Peyer's patch (tissue), 4 donors: ENCODE measurements at regions not wholly inside any gene's neighbourhood (a gene's known extent, or its start where the extent isn't known, plus 50 kb on each side); places are given as distances from the start of the nearest gene placed in this dataset.
"Not testable (repeated sequence)": the region's sequence is repeated elsewhere in the genome, so short reads cannot be mapped to it uniquely, and the experiment has no call there.

ENCODE experiments used
- DNase-seq, 3 donors: peaks; one replicate each; pipeline ENCODE4 v3.0.0-alpha.2; 2017 to 2019
- H3K27ac ChIP-seq, 4 donors: fragments of 200-600 bp; sonication (generic); one replicate each; pipeline ENCODE4 v1.5.1; 2016 to 2019
- H3K27me3 ChIP-seq, 2 donors: fragments of 200-600 bp; sonication (generic); one replicate each; pipeline ENCODE4 v1.5.1; 2019
- H3K36me3 ChIP-seq, 3 donors: fragments of 200-600 bp; sonication (generic); one replicate each; pipeline ENCODE4 v1.5.1; 2016 to 2019
- H3K4me1 ChIP-seq, 4 donors: fragments of 200-600 bp; sonication (generic); one replicate each; pipeline ENCODE4 v1.5.1; 2016 to 2019
- H3K4me3 ChIP-seq, 4 donors: fragments of 200-600 bp; sonication (generic); 1 replicate in 3 of 4; 2 replicates in 1 of 4; pipeline ENCODE4 v1.5.1; 2016 to 2019; ENCODE audit warnings: mild to moderate bottlenecking in 1 of 4
- H3K9me3 ChIP-seq, 4 donors: fragments of 200-600 bp; sonication (generic); one replicate each; pipeline ENCODE4 v1.5.1; 2016 to 2019; ENCODE audit warnings: mild to moderate bottlenecking in 1 of 4
- POLR2A ChIP-seq, 2 donors: fragments of 450-650 bp; IDR thresholded peaks; one replicate each; pipeline ENCODE4 v1.5.1; 2017; ENCODE audit warnings: antibody characterized with exemption in 2 of 2, mild to moderate bottlenecking in 2 of 2, moderate library complexity in 2 of 2
- TF ChIP-seq, protein P1 (sequence below), 6 experiments: fragments of 450-650 bp in 4 of 6; fragments of 200-600 bp in 2 of 6; sonication (generic) in 1 of 6; IDR thresholded peaks; one replicate each; pipeline ENCODE4 v1.5.1; 2017 to 2019; ENCODE audit warnings: antibody characterized with exemption in 6 of 6, mild to moderate bottlenecking in 3 of 6, moderate library complexity in 1 of 6

DNA sequence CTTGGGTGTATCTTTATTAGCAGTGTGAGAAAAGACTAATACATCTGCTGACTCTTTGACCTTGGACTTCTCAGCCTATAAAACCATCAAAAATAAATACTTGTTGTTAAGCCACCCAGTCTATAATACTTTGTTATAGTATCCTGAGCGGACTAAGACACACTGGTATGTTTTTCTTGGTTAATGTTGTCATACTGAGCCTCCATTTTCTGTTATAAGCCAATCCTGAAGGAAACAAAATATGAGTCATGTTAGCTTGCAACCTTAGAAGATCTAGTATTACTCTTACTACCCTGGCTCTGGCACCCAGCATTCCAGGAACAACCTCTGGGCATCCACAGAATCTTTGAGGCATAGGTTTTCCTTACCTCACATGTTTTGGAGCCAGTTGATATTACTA is 307.2 kb downstream of the FRK start:
- Histone ChIP-seq H3K4me3 (no peak overlapping the region), H3K4me1 (no peaks in the 10 kb centered on the region), H3K36me3 (no peaks in the 10 kb centered on the region), H3K27ac (no peak overlapping the region), H3K27me3 (no peaks in the 10 kb centered on the region), H3K9me3 (no peaks in the 10 kb centered on the region)
- DNase-seq: no peak
- TF ChIP-seq, protein P1, sequence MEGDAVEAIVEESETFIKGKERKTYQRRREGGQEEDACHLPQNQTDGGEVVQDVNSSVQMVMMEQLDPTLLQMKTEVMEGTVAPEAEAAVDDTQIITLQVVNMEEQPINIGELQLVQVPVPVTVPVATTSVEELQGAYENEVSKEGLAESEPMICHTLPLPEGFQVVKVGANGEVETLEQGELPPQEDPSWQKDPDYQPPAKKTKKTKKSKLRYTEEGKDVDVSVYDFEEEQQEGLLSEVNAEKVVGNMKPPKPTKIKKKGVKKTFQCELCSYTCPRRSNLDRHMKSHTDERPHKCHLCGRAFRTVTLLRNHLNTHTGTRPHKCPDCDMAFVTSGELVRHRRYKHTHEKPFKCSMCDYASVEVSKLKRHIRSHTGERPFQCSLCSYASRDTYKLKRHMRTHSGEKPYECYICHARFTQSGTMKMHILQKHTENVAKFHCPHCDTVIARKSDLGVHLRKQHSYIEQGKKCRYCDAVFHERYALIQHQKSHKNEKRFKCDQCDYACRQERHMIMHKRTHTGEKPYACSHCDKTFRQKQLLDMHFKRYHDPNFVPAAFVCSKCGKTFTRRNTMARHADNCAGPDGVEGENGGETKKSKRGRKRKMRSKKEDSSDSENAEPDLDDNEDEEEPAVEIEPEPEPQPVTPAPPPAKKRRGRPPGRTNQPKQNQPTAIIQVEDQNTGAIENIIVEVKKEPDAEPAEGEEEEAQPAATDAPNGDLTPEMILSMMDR (IDR thresholded peaks at IDR 0.05): no peak
- TF ChIP-seq POLR2A (IDR thresholded peaks at IDR 0.05): no peak

DNA sequence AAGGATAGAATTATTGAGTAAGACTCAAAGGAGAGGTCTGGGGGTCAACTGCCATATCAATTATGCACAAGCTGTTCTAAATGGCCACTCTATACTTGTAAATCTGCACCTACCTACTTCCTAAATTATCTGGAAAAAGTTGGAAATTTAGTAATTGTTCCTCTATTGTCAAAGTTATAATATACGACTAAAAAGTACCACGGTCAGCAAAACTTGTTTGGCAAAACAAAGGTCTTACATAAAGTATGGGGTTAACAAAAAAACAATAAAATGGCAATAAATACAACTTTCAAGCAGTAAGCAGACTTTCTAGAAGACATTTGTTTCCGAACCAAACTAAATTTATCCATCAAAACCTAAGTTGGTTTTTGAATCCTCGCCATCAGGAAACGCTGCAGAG is 309.7 kb downstream of the FRK start:
- Histone ChIP-seq H3K36me3 (no peaks in the 10 kb centered on the region), H3K4me3 (no peak overlapping the region), H3K4me1 (no peaks in the 10 kb centered on the region), H3K9me3 (no peaks in the 10 kb centered on the region), H3K27ac (no peak overlapping the region), H3K27me3 (no peaks in the 10 kb centered on the region)
- DNase-seq: no peak
- TF ChIP-seq POLR2A (IDR thresholded peaks at IDR 0.05): no peak
- TF ChIP-seq, protein P1 (IDR thresholded peaks at IDR 0.05): no peak

DNA sequence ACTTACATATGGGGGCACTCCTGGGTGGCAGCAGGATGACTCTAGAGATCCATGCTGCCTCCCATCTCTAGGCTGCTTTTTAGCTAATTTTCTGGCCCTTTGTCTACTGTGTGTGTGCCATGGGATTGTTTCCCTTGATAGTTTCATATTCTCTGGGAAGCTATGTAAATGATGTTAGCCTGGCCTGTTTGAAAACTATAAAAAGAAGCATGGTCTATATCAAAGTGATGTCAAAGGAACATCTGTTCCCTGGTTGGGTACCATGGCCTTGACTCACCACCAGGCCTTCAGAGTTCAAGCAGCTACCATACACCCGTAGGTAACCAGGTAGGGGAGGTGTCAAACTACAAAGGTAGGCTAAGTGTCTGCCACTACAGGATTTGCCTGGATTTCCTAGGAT is 310.4 kb downstream of the FRK start:
- TF ChIP-seq, protein P1 (IDR thresholded peaks at IDR 0.05): no peak
- no peak for TF ChIP-seq POLR2A (IDR thresholded peaks at IDR 0.05)
- Histone ChIP-seq H3K4me1 (no peaks in the 10 kb centered on the region), H3K9me3 (no peaks in the 10 kb centered on the region)

DNA sequence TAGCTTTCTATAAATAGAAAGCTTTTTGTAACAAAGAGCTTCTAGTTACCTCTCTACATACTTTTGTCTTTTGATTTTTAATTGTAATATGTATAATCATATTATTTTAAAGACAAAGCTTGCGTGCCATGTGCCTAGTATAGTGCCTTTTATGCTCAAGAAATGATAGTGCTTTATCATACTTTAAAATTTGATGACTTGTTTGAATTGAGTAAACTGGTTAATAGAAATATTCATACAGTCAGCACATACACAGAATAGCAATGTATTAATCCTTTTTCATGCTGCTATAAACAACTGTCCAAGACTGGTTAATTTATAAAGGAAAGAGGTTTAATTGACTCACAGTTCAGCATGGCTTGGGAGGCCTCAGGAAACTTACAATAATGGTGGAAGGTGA is 313.0 kb downstream of the FRK start:
- TF ChIP-seq POLR2A (IDR thresholded peaks at IDR 0.05): no peak
- TF ChIP-seq, protein P1 (IDR thresholded peaks at IDR 0.05): no peak
- DNase-seq: no peak
- no peaks in the 10 kb centered on the region for H3K9me3 ChIP-seq
- H3K36me3 ChIP-seq: no peaks in the 10 kb centered on the region
- H3K27me3 ChIP-seq: no peaks in the 10 kb centered on the region
- no peaks in the 10 kb centered on the region for H3K4me1 ChIP-seq
- H3K27ac ChIP-seq: no peak overlapping the region
- H3K4me3 ChIP-seq: no peak overlapping the region

More for the DNA sequence above, 310.4 kb downstream of the FRK start:
- Histone ChIP-seq H3K27me3 (no peaks in the 10 kb centered on the region), H3K4me3 (no peak overlapping the region), H3K27ac (no peak overlapping the region), H3K36me3 (no peaks in the 10 kb centered on the region)
- DNase-seq: no peak

DNA sequence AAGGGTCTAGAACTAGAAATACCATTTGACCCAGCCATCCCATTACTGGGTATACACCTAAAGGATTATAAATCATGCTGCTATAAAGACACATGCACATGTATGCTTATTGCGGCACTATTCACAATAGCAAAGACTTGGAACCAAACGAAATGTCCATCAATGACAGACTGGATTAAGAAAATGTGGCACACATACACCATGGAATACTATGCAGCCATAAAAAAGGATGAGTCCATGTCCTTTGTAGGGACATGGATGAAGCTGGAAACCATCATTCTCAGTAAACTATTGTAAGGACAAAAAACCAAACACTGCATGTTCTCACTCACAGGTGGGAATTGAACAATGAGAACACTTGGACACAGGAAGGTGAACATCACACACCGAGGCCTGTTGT is 314.1 kb downstream of the FRK start:
- not testable (repeated sequence) for H3K9me3 ChIP-seq, H3K27ac ChIP-seq, DNase-seq, H3K36me3 ChIP-seq, H3K27me3 ChIP-seq, H3K4me3 ChIP-seq, H3K4me1 ChIP-seq

DNA sequence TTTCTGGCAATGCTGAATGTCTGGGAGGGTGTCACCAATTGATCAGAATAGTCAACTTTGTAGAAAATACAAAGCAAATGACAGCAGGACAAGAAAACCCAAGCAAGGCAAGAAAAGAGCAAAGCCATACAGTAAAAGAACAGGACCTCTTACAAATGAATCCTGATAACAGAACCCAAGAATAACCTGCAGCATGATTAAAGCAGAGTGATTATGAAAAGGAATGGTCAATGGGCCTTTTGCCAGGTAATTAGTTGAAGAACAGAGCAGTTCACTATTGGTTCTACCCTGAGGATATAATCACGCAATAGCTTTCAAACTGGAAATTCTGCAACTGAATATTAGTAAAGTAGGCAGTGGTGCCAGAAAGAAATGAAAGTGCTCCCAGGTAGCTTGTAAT is 319.8 kb downstream of the FRK start:
- H3K4me3 ChIP-seq: no peak overlapping the region
- H3K27ac ChIP-seq: no peak overlapping the region
- TF ChIP-seq, protein P1 (IDR thresholded peaks at IDR 0.05): no peak
- no peak for TF ChIP-seq POLR2A (IDR thresholded peaks at IDR 0.05)
- H3K4me1 ChIP-seq: no peaks in the 10 kb centered on the region
- no peaks in the 10 kb centered on the region for H3K9me3 ChIP-seq
- DNase-seq: no peak
- H3K36me3 ChIP-seq: no peaks in the 10 kb centered on the region
- no peaks in the 10 kb centered on the region for H3K27me3 ChIP-seq
